GM21367 (cell line): ENCODE measurements at regions not wholly inside any gene's neighbourhood (a gene's known extent, or its start where the extent isn't known, plus 50 kb on each side); places are given as distances from the start of the nearest gene placed in this dataset.

Experiments
- ATAC-seq: cut with Tn5 transposase; IDR thresholded peaks from one replicate; pipeline ENCODE4 v1.9.1; 2021; ENCODE audit not compliant: unreplicated experiment

DNA sequence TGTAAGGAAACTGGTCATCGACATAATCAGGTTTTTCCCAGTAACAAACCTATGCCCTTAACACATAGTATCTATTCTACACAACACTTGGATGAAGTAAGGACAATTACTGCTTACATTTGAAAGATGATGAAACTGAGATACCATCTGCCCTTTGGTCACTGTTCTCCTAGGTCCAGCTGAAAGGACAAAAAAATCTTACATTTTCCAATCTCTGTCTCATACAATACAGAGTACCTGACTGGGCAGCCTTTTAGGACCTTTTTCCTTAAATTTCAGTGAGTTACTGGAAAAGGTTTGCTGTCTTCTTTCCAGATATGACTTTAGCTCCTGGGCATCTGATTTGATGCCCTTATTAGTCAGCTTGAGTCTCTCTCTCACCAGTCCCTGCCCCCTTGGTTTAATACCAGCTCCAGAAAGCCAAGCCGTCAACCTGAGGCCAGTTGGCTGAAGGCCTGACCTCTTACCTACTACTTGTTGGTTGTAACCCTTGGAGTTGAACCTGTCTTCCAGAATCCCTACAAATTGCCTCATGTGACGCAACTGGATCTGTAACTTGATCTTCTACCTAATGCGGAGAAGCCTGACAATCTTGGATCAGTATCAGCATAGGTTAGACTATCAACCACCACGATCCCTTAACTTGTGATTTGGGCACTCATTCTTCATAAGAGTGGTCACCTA is 355.3 kb upstream of the ZNF385D start:
- ATAC-seq: no peak

DNA sequence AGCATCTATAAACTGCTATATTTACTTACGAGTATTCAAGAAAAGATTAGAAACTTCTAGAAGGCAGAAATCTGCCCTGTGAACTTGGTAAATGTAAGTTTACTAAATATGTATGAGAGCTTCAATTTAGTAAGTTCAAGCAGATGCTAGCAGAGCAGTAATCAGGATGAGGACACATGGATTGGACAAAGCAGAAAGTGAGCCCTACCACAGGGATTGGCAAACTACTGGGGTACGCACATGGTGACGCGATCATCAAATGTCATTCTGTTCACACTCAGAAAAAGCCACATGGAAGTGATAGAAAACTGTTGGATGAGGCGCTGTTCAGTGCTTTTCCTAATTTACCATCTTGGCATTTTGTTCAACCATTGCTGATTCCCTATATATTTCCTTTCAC is 360.2 kb upstream of the ZNF385D start:
- ATAC-seq: no peak

DNA sequence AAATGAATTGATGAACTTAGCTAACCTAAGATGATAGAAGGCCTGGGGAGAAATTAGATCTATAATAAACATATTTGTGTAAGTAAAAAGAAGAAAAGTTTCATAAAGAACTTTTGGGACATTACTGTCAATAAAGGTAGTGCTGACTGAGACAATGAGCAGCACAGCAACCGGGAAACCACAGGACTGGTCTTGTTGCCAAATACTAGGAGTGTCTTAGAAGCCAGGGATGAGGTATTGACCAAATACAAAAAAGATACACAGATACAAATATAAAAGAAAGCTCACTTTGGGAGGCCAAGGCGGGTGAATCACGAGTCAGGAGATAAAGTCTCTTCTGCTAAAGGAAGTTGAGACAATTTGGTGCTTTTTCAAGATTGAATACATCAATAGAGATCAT is 362.4 kb upstream of the ZNF385D start:
- ATAC-seq: no peak

- no peak for ATAC-seq
These were observed 364.6 kb upstream of the ZNF385D start for GRCh38 chr3:22115581-22115980.

DNA sequence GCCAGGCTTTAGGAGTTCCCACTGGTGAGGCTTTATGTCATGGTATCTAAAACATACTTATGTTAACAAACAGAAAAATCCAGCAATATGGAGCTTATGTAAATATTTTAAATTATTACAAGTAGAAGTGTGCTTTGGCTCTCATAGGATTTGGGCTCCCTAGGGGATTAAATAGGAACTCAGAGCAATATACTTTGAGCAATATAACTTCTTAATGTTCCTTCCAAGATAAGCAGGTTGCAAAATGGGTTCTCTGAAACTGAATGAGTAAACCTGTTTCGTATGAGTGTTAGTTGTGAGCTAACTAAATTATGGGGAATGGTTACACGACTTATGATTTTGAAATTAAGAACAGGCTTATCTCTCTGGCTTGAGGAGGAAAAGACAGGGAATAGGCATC is 366.1 kb upstream of the ZNF385D start:
- ATAC-seq: no peak

GRCh38 chr3:22117751-22118346 is 366.8 kb upstream of the ZNF385D start:
- no peak for ATAC-seq

- ATAC-seq: no peak
These were observed 367.5 kb upstream of the ZNF385D start for GRCh38 chr3:22118542-22118941.

DNA sequence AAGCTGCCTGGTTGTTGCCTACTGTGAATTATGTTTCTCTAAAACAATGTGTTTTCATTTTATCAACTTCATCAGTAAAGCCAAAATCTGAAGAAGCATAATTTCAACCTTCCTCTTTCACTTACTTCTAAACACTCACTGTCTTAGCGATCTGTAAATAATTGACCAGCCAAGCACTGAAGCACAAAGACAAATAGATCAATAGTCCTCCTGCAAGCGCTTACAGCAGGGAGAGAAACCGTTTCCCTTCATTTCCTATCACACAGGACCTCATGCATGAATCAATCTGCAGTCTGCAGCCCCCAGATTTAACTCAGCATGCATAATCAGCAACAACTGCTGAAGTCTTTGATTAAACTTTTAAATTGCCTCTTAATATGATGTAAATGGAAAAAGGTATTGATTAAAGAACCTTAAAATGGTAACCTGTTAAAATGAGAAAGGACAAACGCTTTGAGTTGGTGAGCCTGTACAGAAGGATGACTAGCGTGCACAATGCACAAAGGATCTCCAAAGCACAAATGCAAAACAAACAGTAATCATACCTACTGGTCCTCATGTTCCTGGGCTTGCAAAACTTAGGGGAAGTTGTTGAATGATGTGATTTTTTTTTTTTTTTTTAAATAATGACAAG is 370.2 kb upstream of the ZNF385D start:
- ATAC-seq: no peak

DNA sequence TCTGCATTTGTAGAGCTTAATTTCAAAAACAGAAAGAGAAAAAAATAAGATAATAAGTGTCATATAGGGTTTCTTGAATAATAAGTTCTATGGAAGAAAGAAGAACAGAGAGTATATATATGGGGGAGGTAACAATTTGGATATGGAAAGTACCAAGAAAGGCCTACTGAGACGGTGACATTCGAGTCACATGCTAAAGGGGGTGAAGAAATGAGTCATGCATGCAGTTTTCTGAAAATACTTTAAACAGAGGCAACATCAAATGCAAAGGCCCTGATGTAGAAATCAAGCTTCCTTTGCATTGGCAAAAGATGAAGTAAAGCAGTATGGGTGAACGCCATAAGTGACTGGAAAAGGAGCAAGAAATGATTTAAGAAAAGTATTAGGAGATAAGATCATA is 371.6 kb upstream of the ZNF385D start:
- ATAC-seq: peak; percentile 71

DNA sequence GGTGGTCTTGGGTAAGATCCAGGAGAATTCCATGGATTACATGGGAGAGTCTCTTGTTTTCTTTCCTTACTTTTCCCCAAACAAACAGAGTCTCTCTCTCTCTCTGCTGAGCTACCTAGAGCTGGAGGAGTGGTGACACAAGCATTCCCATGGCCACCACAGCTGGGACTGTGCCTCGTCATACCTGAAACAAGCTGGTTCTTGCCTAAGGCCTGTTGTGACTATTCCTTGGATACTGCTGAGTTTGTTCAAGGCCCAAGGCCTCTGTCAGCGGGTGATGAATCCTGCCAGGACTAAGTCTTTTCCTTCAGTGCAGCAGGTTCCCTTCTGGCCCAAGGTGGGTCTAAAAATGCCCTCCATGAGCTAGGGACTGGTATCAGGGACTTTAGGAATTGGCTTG is 378.1 kb upstream of the ZNF385D start:
- ATAC-seq: no peak

DNA sequence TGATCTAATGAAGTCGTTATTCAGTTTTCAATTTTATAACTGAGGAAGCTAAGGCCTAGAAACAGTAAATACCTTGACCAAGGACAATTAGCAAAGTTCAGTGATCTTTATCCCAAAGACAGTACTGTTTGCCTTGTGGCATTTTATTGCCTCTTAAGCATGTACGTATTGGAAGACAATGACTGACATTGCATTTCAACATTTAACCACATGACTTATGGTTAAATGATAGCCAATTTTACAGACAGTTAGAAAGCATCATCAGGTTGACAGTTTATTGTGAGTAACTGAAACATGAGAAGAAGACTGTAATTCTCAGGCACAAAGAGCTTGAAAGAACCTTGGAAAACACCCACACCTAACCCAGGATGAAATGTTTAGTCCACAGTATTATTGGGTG is 390.8 kb upstream of the ZNF385D start:
- no peak for ATAC-seq

- no peak for ATAC-seq
These were observed 396.2 kb upstream of the ZNF385D start for GRCh38 chr3:22147161-22147560.

DNA sequence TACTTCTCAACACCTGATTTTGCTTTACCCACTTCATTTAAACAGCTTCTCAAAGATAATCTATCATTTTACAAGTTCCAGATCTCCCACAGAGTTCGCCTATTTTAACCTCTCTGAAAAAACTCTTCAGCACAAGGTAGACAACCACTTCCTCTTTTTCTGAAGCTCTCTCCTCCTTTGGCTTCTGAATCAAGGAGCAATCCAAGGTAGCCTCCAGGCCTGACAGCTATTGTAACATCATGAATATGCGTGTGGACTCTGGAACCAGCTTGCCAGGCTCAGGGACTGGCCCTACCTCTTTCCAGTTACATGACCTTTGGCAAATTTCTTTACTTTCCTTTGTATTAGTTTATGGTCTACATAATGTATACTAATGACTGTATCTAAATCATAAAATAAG is 405.9 kb upstream of the ZNF385D start:
- ATAC-seq: no peak

- no peak for ATAC-seq
These were observed 406.8 kb upstream of the ZNF385D start for GRCh38 chr3:22157848-22158247.

- no peak for ATAC-seq
These were observed 408.1 kb upstream of the ZNF385D start for GRCh38 chr3:22159004-22159695.

DNA sequence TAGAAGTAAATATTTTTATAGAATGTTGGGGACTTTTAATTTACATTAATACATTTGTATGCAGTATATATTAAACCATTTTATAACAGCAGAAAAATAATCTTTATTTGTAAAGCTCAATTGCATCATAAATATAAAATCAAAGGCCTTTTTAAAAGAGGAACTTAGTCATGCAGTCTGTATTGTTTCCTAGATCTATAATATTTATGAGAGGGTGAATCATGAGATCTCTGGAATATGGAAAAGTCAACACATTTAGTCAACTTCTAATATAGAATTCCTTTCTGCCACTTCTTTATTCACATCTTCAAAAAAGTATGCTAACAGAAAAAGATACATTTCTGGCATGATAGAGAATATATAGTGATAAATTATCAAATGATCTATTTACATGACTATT is 410.3 kb upstream of the ZNF385D start:
- no peak for ATAC-seq

DNA sequence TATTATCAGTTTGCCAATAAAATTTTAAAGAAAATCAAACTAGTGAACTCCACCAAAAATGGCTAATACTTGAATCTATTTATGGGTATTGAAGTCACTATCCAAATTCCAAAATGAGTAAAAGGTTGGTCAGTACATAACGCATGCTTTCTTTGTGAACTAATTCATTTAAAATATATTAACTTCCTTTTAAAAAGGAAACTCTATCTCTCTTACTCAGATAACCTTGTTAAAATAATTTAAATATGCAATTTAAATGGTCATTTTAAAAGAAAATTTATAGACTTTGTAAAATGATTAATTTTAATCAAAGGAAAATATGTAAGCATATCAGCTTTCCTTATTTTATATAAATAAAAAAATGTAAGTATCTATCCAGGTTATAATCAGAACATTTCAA is 419.4 kb upstream of the ZNF385D start:
- ATAC-seq: no peak

GRCh38 chr3:22172964-22173363 is 422.0 kb upstream of the ZNF385D start:
- no peak for ATAC-seq

DNA sequence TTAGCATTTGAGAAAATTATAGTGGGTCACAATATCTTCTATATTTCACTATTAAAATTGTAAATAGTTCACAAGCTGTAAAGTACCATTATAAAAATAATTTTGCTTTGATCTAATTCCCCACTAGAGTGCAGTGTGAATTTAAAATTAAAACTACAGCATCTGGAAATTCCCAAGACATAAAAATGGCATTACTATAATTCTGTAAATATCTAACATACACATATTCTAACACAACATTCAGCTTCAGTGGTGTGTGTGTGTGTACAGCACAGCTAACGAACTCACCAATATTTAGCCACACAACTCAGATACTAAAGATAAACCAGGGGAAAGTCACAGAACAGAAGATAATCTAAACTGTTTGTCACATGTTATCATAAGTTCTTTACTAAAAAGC is 424.9 kb upstream of the ZNF385D start:
- ATAC-seq: no peak

GRCh38 chr3:22176911-22177310 is 425.9 kb upstream of the ZNF385D start:
- no peak for ATAC-seq

- ATAC-seq: no peak
These were observed 438.6 kb upstream of the ZNF385D start for GRCh38 chr3:22189616-22190015.

DNA sequence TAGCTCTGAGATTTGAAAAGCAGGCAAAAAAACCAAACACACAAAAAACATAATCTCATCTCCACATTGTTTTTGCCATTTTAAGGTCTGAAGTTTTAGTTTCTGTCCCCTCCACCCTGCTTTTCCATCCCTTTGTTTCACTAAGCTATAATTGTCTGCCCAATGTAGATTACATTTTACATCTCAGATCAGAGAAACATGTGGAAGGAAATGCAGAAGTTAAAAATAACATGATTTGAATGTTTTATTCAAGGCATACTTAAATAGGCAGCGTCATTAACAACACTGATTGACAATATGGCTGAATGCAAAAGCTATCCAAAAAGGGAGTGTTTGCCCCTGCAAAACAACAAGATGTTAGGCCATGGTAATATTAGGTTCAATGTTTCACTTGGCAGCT is 448.1 kb upstream of the ZNF385D start:
- ATAC-seq: no peak
